Hematopoietic multipotent progenitor cell treated with erythropoietin and hydrocortisone succinate and interleukin-3 and kit ligand, for 15 days (in vitro differentiated cells): ENCODE measurements at regions not wholly inside any gene's neighbourhood (a gene's known extent, or its start where the extent isn't known, plus 50 kb on each side); places are given as distances from the start of the nearest gene placed in this dataset.
"Not testable (repeated sequence)": the region's sequence is repeated elsewhere in the genome, so short reads cannot be mapped to it uniquely, and the experiment has no call there.

Experiments used
- DNase-seq: peaks from one replicate; pipeline ENCODE4 v3.0.0-alpha.2; 2015; ENCODE audit warnings: low spot score

DNA sequence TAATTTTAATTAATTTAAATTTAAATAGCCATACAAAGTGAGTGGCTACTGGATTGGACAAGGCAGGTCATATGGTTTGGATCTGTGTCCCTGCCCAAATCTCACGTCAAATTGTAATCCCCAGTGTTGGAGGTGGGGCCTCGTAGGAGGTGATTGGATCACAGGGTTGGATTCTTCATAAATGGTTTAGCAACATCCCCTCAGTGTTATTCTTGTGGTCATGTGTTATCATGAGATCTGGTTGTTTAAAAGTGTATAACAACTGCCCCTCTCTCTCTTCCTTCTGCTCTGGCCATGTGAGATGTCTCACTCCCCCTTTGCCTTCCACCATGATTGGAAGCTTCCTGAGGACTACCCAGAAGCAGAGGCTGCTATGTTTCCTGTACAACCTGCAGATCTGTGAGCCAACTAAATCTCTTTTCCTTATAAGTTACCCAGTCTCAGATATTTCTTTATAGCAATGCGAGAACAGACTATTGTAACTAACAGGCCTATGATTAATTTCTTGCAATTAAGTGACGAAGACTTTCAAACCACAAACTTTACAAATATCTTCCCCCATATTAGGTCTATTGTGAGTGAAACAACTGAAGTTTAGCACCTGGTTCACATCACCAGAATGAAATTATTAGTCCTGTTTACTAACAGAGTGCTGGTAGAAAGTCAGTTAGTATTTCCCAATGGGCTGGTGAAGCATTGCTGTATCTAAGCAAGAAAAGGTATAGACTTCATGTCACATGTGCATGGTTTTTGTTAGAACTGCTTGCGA lies 60.0 kb upstream of the TNFAIP3 start:
- DNase-seq, result no peak

DNA sequence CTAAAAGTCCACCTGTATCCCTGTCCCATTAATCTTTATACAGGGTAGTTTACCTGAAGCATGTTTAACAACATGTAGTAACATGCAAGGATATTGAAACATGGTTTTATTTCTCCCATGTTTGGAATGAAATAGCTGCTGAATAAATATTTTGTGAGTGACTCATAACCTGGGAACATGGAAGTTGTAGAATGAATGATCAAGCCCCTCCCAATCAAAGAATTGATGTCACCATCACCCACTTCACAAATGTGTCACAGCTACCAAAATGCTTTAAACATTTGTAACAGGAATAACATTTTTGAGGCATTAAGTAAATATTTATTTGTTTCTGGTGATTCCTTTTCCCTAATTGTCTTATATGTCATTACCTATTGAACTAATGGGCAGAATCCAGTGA lies 58.9 kb upstream of the TNFAIP3 start:
- DNase-seq, result no peak

DNA sequence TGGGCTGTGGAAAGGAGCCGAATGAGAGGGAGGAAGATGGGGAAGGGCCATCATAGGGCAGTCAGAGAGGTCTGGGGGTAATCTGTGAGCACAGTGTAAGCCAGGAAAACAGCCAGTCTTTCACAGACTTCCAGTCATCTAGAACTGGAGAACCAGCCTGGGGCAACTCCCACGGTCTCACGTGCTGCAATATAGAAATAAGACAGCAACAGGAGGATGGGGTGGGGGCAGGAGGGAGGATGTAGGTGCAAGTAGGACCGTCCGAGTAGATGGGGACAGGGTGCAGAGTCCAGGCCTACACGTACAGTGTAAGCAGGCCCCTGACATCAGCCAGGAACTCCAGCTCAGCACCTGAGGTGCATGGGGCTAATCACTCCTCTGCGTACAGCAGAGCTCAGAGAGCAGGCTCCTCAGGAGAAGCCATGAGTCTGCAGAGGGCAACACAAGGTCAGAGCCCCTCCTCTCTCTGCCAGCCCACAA lies 58.2 kb upstream of the TNFAIP3 start:
- no peak for DNase-seq

DNA sequence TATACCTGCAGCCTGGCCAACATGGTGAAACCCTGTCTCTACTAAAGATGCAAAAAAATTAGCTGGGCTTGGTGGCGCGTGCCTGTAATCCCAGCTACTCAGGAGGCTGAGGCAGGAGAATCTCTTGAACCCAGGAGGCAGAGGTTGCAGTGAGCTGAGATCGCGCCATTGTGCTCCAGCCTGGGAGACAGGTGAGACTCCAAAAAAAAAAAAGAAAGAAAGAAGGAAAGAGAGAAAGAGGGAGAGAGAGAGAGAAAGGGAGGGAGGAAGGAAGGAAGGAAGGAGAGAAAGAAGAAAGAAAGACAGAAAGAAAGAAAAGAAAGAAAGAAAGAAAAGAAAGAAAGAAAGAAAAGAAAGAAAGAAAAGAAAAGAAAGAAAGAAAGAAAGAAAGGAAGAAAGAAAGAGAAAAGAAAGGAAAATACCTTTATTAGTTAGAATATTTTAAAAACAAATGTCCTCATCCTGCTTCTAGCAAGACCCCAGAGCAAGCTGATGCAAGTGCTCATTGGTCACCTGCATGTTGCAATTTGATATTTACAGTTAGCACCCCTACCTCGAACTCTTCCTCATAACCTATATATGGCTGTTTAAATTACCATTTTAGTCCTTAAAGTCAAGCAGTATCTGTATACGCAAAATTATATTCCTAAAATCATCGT lies 57.0 kb upstream of the TNFAIP3 start:
- not testable (repeated sequence) for DNase-seq

DNA sequence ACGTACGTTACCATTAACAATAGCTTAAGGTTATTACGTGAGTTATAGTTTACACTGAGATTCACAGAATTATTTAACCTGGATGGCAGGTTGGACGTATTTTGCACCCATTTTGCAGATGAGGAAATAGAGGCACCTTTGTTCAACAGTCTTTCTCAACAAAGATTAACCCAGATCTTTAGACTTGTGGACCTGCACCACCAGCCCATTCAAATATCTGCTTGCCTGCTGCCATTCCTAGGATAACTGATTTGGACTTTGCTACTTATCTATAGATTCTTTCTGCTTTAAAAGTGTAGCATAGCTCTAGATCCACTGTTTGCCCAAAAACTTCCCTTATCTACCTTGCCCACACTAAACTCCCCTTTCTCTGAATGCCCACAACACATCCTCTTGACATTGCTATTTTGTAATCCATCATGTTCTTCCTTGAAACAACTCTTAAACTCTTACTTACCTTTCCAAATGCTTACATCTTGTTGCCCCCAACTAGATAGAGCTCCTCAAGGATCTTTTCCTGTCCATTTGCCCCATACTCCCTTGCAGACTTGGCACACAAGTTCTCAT lies 56.4 kb upstream of the TNFAIP3 start:
- DNase-seq, result no peak

DNA sequence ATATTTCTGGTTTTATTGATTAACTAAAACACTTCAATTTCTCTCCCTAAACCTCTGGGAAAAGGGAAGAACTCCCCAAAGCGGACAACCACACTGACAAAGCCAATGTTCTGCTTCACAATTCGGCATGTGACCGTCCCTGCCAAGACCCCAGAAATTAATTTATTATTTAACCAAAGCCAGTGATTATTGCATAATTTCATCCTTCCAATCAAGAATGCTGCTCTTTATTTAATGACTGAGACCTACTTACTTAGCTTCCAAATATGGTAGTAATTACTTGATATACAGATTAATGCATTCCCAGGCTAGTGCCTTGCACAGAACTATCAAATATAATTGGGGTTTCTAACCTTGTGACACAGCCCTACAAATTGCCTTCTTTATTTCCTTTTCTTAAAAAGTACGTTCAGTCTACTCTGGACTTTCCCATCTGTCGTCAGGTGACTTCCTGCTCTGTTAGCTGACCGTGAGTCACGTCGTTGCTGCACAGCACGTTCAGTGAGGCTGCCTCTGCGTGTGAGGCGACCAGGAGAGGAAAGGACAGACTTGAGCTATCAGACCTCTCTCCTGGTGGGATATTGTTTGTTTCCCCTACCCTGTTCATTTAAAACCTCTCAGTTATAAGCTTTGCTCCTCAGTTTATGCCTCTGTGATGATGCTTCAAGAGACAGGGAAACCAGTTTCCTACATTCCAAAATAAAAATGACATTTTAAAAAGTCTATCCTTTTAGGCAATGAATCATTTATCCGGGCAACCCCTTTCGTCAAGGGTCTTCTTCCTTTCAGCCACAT lies 55.7 kb upstream of the TNFAIP3 start:
- no peak for DNase-seq

DNA sequence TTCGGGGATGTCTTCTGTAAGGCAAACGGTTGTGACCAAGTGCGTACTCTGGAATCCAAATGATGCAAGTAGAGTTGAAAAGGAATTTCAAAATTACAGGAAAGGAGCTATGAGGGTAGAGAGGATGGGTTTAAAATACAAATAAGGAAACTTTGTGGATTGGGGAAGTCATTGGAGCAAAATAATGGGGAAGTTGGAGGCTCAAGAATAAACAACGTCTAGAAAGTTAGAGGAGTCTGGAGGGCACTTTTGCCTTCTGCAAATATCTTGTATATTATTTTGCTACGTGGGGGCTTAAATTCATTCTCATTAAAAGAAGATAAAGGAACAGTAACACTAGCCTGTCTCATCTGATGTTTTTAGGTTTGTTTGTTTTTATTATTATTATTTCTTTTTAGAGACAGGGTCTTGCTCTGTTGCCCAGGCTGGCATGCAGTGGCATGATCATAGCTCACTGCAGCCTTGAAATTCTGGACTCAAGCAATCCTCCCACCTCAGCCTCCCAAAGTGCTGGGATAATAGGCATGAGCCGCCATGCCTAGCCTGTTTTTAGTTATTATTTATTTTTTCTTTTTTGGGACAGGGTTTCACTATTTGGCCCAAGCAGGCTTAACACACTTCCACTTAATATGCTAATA lies 55.0 kb upstream of the TNFAIP3 start:
- no peak for DNase-seq

DNA sequence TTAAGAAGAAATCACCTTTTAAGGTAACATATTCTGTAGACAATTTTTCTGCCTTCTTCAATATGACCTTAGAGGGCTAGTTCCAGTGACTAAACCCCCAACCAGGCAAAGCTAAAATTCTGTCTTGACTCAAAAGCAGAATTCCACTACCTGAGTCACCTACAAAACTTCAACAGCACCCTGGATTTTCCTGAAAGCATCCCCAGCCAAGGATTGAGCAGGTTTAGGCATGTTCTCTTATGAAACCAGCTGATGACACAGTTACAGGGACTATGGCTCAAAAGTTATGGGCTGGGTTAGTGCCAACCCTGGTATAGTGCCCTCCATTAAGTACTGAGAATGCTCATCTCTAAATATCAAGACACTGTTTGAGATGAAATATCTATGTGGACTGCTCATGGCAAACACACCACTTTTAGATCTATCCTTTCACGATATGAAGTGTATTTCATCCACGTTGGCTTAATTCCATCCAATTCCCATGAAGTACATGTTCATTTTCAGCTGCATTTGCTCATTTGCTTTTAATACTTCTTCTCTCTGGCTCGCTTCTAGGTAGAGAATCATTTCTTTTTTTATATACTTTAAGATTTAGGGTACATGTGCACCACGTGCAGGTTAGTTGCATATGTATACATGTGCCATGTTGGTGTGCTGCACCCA lies 53.6 kb upstream of the TNFAIP3 start:
- DNase-seq, result no peak

DNA sequence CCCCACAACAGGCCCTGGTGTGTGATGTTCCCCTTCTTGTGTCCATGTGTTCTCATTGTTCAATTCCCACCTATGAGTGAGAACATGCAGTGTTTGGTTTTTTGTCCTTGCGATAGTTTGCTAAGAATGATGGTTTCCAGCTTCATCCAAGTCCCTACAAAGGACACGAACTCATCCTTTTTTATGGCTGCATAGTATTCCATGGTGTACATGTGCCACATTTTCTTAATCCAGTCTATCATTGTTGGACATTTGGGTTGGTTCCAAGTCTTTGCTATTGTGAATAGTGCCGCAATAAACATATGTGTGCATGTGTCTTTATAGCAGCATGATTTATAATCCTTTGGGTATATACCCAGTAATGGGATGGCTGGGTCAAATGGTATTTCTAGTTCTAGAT lies 53.0 kb upstream of the TNFAIP3 start:
- not testable (repeated sequence) for DNase-seq

DNA sequence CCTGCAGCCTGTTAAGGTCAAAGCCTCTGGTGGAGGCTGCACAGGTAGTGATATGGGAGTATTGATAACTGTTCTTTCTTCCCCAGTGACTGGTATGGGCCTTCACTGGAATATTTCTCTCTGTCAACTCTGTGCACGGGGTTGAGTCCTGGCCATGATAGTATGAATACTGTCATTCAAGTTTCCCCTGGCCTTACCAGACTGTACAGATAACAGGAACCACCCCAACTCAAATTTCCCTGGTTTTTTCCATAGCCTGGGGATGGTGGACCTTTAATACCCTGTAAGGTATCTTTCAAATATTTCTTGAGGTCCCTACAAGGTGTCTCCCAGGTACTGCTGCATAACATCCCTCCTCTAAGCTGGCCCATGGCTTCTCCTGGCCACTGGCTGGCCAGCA lies 51.4 kb upstream of the TNFAIP3 start:
- DNase-seq, result no peak

DNA sequence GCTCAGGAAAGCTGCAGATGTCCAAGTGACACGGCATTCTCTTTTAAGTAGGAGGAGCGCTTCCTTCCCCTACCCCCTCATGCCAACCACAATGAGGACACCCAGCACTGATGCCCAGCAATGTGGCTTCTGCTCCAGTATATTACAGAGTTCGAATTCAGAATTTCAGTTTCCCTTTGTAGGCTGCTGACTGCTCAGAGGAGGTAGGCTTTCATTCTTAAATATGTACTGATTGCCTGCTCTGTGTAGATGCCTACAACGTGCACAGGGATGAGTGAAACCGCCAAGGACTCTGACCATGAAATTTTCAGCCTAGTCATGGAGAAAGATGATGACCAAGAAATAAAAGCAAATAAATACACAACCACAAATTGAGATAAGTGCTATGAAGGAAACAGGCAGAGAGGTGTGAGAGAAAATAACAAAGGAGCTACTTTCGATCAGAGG lies 50.9 kb upstream of the TNFAIP3 start:
- DNase-seq, result no peak

DNA sequence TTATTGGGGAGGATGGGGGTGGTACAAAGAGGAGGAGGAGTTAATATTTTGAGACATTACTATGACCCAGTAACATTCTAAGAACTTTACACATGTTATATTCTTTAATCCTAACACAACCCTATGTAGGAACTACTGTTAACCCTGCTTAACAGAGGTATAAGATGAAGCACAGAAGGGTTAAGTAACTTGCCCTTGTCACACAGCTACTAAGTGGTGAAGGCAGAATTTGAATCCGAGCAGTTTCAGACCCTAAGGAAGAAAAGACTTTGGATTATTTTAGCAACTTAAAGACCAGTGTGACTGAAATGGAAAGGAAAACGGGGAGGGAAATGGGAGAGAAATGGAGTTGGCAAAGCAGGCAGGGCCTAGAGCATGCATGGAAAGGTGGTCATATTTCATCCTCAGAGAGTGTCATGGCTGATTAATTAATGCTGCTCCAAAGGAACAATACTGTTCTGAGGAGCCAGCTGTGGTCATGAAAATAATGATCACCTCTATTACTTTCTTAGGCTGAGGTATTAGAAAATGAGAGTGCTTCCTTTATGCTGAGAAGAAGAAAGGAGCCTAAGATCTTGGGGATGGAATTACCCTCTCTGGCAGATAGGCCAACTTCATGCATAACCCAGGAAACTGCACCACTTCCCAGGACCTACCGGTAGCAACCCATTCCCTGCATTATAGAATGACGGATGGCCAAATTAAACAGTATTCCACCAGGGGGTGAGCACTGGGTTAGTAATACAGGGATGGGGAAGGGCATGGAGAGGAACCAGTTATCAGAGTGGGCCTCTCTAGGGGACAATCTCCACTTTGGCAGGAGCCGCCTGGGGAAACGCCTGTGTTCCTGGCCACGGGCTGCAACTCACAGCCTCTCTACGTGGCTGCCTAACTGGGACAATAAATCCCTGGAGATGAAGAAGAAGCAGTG lies 50.1 kb upstream of the TNFAIP3 start:
- no peak for DNase-seq
